Daoy (cell line): ENCODE measurements at regions not wholly inside any gene's neighbourhood (a gene's known extent, or its start where the extent isn't known, plus 50 kb on each side); places are given as distances from the start of the nearest gene placed in this dataset.
A peak's percentile ranks its signal among the peaks of the same experiment; 100 is the strongest.

ENCODE experiments used
- DNase-seq: peaks from one replicate; pipeline ENCODE4 v3.0.0-alpha.2; 2015; ENCODE audit warnings: low read depth

- no peak for DNase-seq
Observed at GRCh38 chr15:61633951-61634350, 404.8 kb upstream of the RORA start.

GRCh38 chr15:61629269-61629668, 400.2 kb upstream of the RORA start:
- no peak for DNase-seq

GRCh38 chr15:61624950-61625349, 395.8 kb upstream of the RORA start:
- DNase-seq: no peak

- no peak for DNase-seq
Observed at GRCh38 chr15:61623746-61624145, 394.6 kb upstream of the RORA start.

GRCh38 chr15:61621865-61622264, 392.8 kb upstream of the RORA start:
- DNase-seq: no peak

GRCh38 chr15:61621146-61621545, 392.0 kb upstream of the RORA start:
- DNase-seq: peak; percentile 58

GRCh38 chr15:61620151-61620550, 391.0 kb upstream of the RORA start:
- no peak for DNase-seq

- DNase-seq: peak; percentile 9
Observed at GRCh38 chr15:61613729-61614128, 384.6 kb upstream of the RORA start.

GRCh38 chr15:61613138-61613537, 384.0 kb upstream of the RORA start:
- no peak for DNase-seq

- no peak for DNase-seq
Observed at GRCh38 chr15:61612111-61612510, 383.0 kb upstream of the RORA start.

- DNase-seq: no peak
Observed at GRCh38 chr15:61605343-61605742, 376.2 kb upstream of the RORA start.

- DNase-seq: peak; percentile 8
Observed at GRCh38 chr15:61598655-61599054, 369.6 kb upstream of the RORA start.

- DNase-seq: no peak
Observed at GRCh38 chr15:61584410-61584809, 355.3 kb upstream of the RORA start.

- DNase-seq: no peak
Observed at GRCh38 chr15:61582092-61582491, 353.0 kb upstream of the RORA start.

GRCh38 chr15:61575597-61575996, 346.5 kb upstream of the RORA start:
- no peak for DNase-seq

- no peak for DNase-seq
Observed at GRCh38 chr15:61571026-61571425, 341.9 kb upstream of the RORA start.

- no peak for DNase-seq
Observed at GRCh38 chr15:61564785-61565184, 335.7 kb upstream of the RORA start.

GRCh38 chr15:61558172-61559136, 329.4 kb upstream of the RORA start:
- no peak for DNase-seq

- peak; percentile 88 for DNase-seq
Observed at GRCh38 chr15:61556037-61556648, 327.0 kb upstream of the RORA start.

- DNase-seq: no peak
Observed at GRCh38 chr15:61549727-61550126, 320.6 kb upstream of the RORA start.

GRCh38 chr15:61545763-61546162, 316.7 kb upstream of the RORA start:
- DNase-seq: no peak

- DNase-seq: no peak
Observed at GRCh38 chr15:61541516-61541915, 312.4 kb upstream of the RORA start.

- DNase-seq: no peak
Observed at GRCh38 chr15:61537337-61537736, 308.2 kb upstream of the RORA start.
